HG03108 (cell line): ENCODE measurements at regions not wholly inside any gene's neighbourhood (a gene's known extent, or its start where the extent isn't known, plus 50 kb on each side); places are given as distances from the start of the nearest gene placed in this dataset.

Source experiments
- ATAC-seq: cut with Tn5 transposase; IDR thresholded peaks from one replicate; pipeline ENCODE4 v1.9.1; 2021; ENCODE audit warnings: moderate library complexity; ENCODE audit not compliant: unreplicated experiment

- ATAC-seq = peak; percentile 37
Observed at GRCh38 chr6:26196846-26197635, 109.8 kb downstream of the HFE start.

- no peak for ATAC-seq
Observed at GRCh38 chr6:26197636-26197932, 110.4 kb downstream of the HFE start.

GRCh38 chr6:26197933-26198721 lies 110.9 kb downstream of the HFE start:
- no peak for ATAC-seq

GRCh38 chr6:26198722-26199056 lies 111.5 kb downstream of the HFE start:
- no peak for ATAC-seq

GRCh38 chr6:26199057-26199772 lies 112.0 kb downstream of the HFE start:
- ATAC-seq = peak; percentile 48

- ATAC-seq = no peak
Observed at GRCh38 chr6:26199773-26200764, 112.8 kb downstream of the HFE start.

- ATAC-seq = no peak
Observed at GRCh38 chr6:26200918-26201721, 113.9 kb downstream of the HFE start.

- ATAC-seq = no peak
Observed at GRCh38 chr6:26202201-26202611, 115.0 kb downstream of the HFE start.

- no peak for ATAC-seq
Observed at GRCh38 chr6:26202811-26203583, 115.8 kb downstream of the HFE start.

GRCh38 chr6:26204332-26205160 lies 117.3 kb downstream of the HFE start:
- ATAC-seq = peak; percentile 40

GRCh38 chr6:26205161-26205624 lies 118.0 kb downstream of the HFE start:
- ATAC-seq = peak; percentile 34

- ATAC-seq = peak; percentile 12
Observed at GRCh38 chr6:26205625-26206574, 118.7 kb downstream of the HFE start.

- ATAC-seq = no peak
Observed at GRCh38 chr6:26206868-26207801, 119.9 kb downstream of the HFE start.

- ATAC-seq = no peak
Observed at GRCh38 chr6:26211963-26212362, 124.7 kb downstream of the HFE start.

GRCh38 chr6:26213334-26214075 lies 126.3 kb downstream of the HFE start:
- ATAC-seq = no peak
